ENCODE measurements at regions not wholly inside any gene's neighbourhood (a gene's known extent, or its start where the extent isn't known, plus 50 kb on each side); places are given as distances from the start of the nearest gene placed in this dataset.

DNA sequence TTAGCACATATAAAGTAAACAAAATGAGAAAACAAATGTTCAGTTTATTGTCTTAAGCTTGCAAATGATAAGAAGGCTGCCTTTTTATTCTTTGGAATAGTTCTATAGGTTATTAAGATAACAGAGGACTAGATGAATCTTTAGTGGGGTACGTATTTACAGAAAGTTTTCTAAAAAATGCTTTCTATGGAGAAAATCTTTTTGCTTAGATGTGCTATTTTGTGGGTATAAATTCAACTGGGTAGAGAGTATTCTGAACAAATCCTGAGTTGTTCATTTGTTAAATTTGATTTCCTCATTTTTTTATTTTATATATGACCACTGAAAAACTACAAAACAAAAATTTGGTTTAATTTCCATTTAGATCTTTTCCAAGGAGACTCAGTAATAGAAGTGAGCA lies 566.9 kb downstream of the PLCL1 start:
- Histone ChIP-seq H2AK5ac (ENCODE audit: low read length) (no peak overlapping the region), H2BK120ac (ENCODE audit: low read depth, low read length) (no peak overlapping the region), H3K36me3 (ENCODE audit: control insufficient read depth, insufficient read depth, low read length) (no peaks in the 10 kb centered on the region), H3K4me1 (ENCODE audit: control insufficient read depth, low read depth, low read length) (no peaks in the 10 kb centered on the region), H3K4me2 (ENCODE audit: low read length) (no peak overlapping the region), H3K79me1 (ENCODE audit: low read length) (no peaks in the 10 kb centered on the region), H3K4me3 (ENCODE audit: low read length) (no peak overlapping the region), H3K9ac (ENCODE audit: low read length) (no peak overlapping the region), H2BK15ac (replicated peaks; ENCODE audit: low read depth) (no peak overlapping the region), H3K23ac (ENCODE audit: low read length) (no peak overlapping the region), H3K18ac (ENCODE audit: low read length) (no peak overlapping the region), H4K5ac (ENCODE audit: low read length) (no peak overlapping the region), H2BK5ac (ENCODE audit: low read length) (no peak overlapping the region), H3K56ac (ENCODE audit: low read length) (no peak overlapping the region), H3K27me3 (ENCODE audit: insufficient read depth, low read length, poor library complexity) (no peaks in the 10 kb centered on the region), H3K79me2 (ENCODE audit: control insufficient read depth, insufficient read depth, low read length) (no peaks in the 10 kb centered on the region), H4K8ac (ENCODE audit: low read depth, low read length) (no peak overlapping the region), H3K27ac (ENCODE audit: low read depth, low read length) (no peak overlapping the region), H3K4ac (ENCODE audit: low read depth, low read length) (no peak overlapping the region)
- no peak for DNase-seq
- WGBS (ENCODE audit: extremely low coverage, insufficient coverage, low lambda C conversion rate), result no CpG with 5 or more reads among the region's 1 CpG

DNA sequence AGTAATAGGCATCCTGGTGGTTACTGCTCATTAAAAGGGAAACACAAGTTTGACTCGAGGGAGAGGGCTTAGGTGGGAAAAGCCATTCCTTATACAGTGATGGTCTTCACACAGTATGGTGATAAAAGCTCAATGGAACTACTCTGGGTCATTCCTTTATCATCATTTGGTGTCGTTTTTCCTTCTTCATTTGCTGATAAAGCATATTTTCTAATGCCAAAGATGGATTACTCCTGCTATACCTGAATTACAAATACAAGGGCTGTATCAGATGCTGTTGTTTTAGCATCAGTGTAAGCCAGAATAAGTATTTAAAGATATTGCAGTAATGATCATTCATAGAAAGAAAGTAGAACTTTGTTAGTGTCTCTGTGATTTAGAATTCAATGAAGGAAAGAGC lies 563.7 kb downstream of the PLCL1 start:
- WGBS (ENCODE audit: extremely low coverage, insufficient coverage, low lambda C conversion rate), result no CpG with 5 or more reads among the region's 2 CpGs
- Histone ChIP-seq H3K79me2 (ENCODE audit: control insufficient read depth, insufficient read depth, low read length) (no peaks in the 10 kb centered on the region), H3K4ac (ENCODE audit: low read depth, low read length) (no peak overlapping the region), H3K9ac (ENCODE audit: low read length) (no peak overlapping the region), H4K8ac (ENCODE audit: low read depth, low read length) (no peak overlapping the region), H2BK15ac (replicated peaks; ENCODE audit: low read depth) (no peak overlapping the region), H3K56ac (ENCODE audit: low read length) (no peak overlapping the region), H3K36me3 (ENCODE audit: control insufficient read depth, insufficient read depth, low read length) (no peaks in the 10 kb centered on the region), H4K5ac (ENCODE audit: low read length) (no peak overlapping the region), H3K27ac (ENCODE audit: low read depth, low read length) (no peak overlapping the region), H2BK120ac (ENCODE audit: low read depth, low read length) (no peak overlapping the region), H3K4me1 (ENCODE audit: control insufficient read depth, low read depth, low read length) (no peaks in the 10 kb centered on the region), H3K4me2 (ENCODE audit: low read length) (no peak overlapping the region), H3K79me1 (ENCODE audit: low read length) (no peaks in the 10 kb centered on the region), H2AK5ac (ENCODE audit: low read length) (no peak overlapping the region), H3K18ac (ENCODE audit: low read length) (no peak overlapping the region), H3K4me3 (ENCODE audit: low read length) (no peak overlapping the region), H2BK5ac (ENCODE audit: low read length) (no peak overlapping the region), H3K23ac (ENCODE audit: low read length) (no peak overlapping the region), H3K27me3 (ENCODE audit: insufficient read depth, low read length, poor library complexity) (no peaks in the 10 kb centered on the region)
- DNase-seq, result no peak

DNA sequence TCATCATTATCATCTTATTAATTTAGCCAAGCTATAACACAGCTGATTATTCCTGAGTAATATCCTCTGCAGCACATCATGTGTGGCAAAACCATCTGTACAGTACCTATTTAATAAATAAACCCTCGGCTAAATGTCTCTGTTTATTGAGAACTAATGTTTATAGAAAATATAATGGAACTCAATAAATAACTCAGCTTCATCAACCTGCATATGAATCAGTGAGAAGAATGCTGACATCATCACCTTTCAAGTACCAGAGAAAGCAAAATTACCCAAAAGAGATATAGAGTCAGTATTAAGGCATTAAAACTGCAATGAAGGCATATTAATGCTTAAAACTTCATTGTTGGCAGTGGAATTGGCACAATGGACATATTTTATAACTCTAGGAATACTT lies 558.3 kb downstream of the PLCL1 start:
- no peaks in the 10 kb centered on the region for H3K36me3 ChIP-seq (ENCODE audit: control insufficient read depth, insufficient read depth, low read length)
- H3K18ac ChIP-seq (ENCODE audit: low read length), result no peak overlapping the region
- no CpG with 5 or more reads among the region's 1 CpG for WGBS (ENCODE audit: extremely low coverage, insufficient coverage, low lambda C conversion rate)
- H3K79me1 ChIP-seq (ENCODE audit: low read length), result no peaks in the 10 kb centered on the region
- H2BK120ac ChIP-seq (ENCODE audit: low read depth, low read length), result no peak overlapping the region
- no peak overlapping the region for H4K8ac ChIP-seq (ENCODE audit: low read depth, low read length)
- no peak overlapping the region for H3K27ac ChIP-seq (ENCODE audit: low read depth, low read length)
- H3K4ac ChIP-seq (ENCODE audit: low read depth, low read length), result no peak overlapping the region
- H3K79me2 ChIP-seq (ENCODE audit: control insufficient read depth, insufficient read depth, low read length), result no peaks in the 10 kb centered on the region
- H3K27me3 ChIP-seq (ENCODE audit: insufficient read depth, low read length, poor library complexity), result no peaks in the 10 kb centered on the region
- no peaks in the 10 kb centered on the region for H3K4me1 ChIP-seq (ENCODE audit: control insufficient read depth, low read depth, low read length)
- H3K9ac ChIP-seq (ENCODE audit: low read length), result no peak overlapping the region
- H3K4me2 ChIP-seq (ENCODE audit: low read length), result no peak overlapping the region
- no peak overlapping the region for H3K56ac ChIP-seq (ENCODE audit: low read length)
- H3K4me3 ChIP-seq (ENCODE audit: low read length), result no peak overlapping the region
- DNase-seq, result no peak
- no peak overlapping the region for H4K5ac ChIP-seq (ENCODE audit: low read length)
- H3K23ac ChIP-seq (ENCODE audit: low read length), result no peak overlapping the region
- no peak overlapping the region for H2AK5ac ChIP-seq (ENCODE audit: low read length)
- H2BK5ac ChIP-seq (ENCODE audit: low read length), result no peak overlapping the region
- H2BK15ac ChIP-seq (replicated peaks; ENCODE audit: low read depth), result no peak overlapping the region

DNA sequence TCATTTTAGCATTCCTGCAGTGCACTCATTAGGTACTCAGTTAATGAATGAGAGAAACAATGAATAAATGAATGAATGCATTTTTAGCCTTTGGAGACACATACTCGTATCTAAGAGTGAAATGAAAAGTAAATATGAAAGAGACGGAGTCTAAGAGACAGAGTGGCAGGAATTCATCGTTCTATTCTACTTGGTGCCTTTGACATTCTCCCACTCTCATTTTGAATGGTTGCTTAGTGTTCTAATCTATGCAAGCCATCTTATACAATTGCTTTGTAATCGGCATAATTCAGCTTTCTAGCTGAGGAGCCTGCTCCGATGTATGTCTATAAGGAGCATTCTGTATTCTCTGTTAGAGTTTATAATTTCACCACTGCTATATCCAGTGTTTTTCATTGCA lies 554.9 kb downstream of the PLCL1 start:
- Histone ChIP-seq H3K4me2 (ENCODE audit: low read length) (no peak overlapping the region), H3K4ac (ENCODE audit: low read depth, low read length) (no peak overlapping the region), H3K79me2 (ENCODE audit: control insufficient read depth, insufficient read depth, low read length) (no peaks in the 10 kb centered on the region), H2BK120ac (ENCODE audit: low read depth, low read length) (no peak overlapping the region), H3K4me1 (ENCODE audit: control insufficient read depth, low read depth, low read length) (no peaks in the 10 kb centered on the region), H3K9ac (ENCODE audit: low read length) (no peak overlapping the region), H3K23ac (ENCODE audit: low read length) (no peak overlapping the region), H4K8ac (ENCODE audit: low read depth, low read length) (no peak overlapping the region), H2AK5ac (ENCODE audit: low read length) (no peak overlapping the region), H3K27ac (ENCODE audit: low read depth, low read length) (no peak overlapping the region), H4K5ac (ENCODE audit: low read length) (no peak overlapping the region), H3K27me3 (ENCODE audit: insufficient read depth, low read length, poor library complexity) (no peaks in the 10 kb centered on the region), H3K4me3 (ENCODE audit: low read length) (no peak overlapping the region), H3K36me3 (ENCODE audit: control insufficient read depth, insufficient read depth, low read length) (no peaks in the 10 kb centered on the region), H2BK15ac (replicated peaks; ENCODE audit: low read depth) (no peak overlapping the region), H2BK5ac (ENCODE audit: low read length) (no peak overlapping the region), H3K56ac (ENCODE audit: low read length) (no peak overlapping the region), H3K18ac (ENCODE audit: low read length) (no peak overlapping the region), H3K79me1 (ENCODE audit: low read length) (no peaks in the 10 kb centered on the region)
- DNase-seq, result no peak
- WGBS (ENCODE audit: extremely low coverage, insufficient coverage, low lambda C conversion rate), result no CpG with 5 or more reads among the region's 5 CpGs

DNA sequence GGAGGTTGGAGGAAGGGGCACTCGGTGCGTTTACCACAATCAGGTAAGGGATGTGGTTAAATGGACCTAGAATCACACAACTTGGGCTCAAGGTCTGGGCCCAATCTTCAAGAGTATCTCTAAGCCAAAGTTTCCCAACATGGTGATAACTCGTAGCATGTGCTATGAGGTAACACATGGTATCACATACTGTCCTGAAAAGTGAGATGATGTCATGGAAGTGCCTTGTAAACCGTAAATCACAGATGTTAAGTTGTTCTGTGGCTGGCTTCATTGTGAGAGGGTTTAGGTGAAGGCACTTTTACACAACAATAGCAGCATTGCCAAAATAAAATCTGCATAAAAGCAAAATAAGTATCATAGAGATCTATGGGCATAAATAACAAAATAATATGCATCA lies 551.8 kb downstream of the PLCL1 start:
- Histone ChIP-seq H3K36me3 (ENCODE audit: control insufficient read depth, insufficient read depth, low read length) (no peaks in the 10 kb centered on the region), H3K9ac (ENCODE audit: low read length) (no peak overlapping the region), H3K4me3 (ENCODE audit: low read length) (no peak overlapping the region), H3K23ac (ENCODE audit: low read length) (no peak overlapping the region), H3K4me1 (ENCODE audit: control insufficient read depth, low read depth, low read length) (no peaks in the 10 kb centered on the region), H4K8ac (ENCODE audit: low read depth, low read length) (no peak overlapping the region), H3K79me1 (ENCODE audit: low read length) (no peaks in the 10 kb centered on the region), H2BK15ac (replicated peaks; ENCODE audit: low read depth) (no peak overlapping the region), H3K4me2 (ENCODE audit: low read length) (no peak overlapping the region), H3K56ac (ENCODE audit: low read length) (no peak overlapping the region), H2AK5ac (ENCODE audit: low read length) (no peak overlapping the region), H4K5ac (ENCODE audit: low read length) (no peak overlapping the region), H3K27ac (ENCODE audit: low read depth, low read length) (no peak overlapping the region), H3K18ac (ENCODE audit: low read length) (no peak overlapping the region), H3K27me3 (ENCODE audit: insufficient read depth, low read length, poor library complexity) (no peaks in the 10 kb centered on the region), H2BK120ac (ENCODE audit: low read depth, low read length) (no peak overlapping the region), H3K4ac (ENCODE audit: low read depth, low read length) (no peak overlapping the region), H3K79me2 (ENCODE audit: control insufficient read depth, insufficient read depth, low read length) (no peaks in the 10 kb centered on the region), H2BK5ac (ENCODE audit: low read length) (no peak overlapping the region)
- no CpG with 5 or more reads among the region's 4 CpGs for WGBS (ENCODE audit: extremely low coverage, insufficient coverage, low lambda C conversion rate)
- no peak for DNase-seq

DNA sequence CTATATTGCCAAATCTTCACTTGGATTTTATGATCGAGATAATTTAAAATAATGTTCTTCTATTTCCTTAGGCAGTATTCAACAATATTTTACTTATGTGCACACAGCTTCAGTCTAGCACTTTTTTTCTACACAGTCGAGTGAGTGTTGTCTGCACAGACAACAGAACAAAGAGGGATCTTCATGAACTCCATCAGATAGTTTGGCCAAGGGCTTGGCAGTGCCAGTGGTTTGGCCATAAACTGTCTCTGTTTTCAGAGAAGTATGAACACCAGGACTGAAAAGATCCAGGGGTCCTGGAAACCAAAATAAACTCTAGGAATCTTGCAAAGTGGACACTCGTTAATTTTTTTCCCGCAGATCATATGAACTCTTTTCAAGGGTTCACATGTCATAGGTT lies 547.3 kb downstream of the PLCL1 start:
- WGBS (ENCODE audit: extremely low coverage, insufficient coverage, low lambda C conversion rate), result no CpG with 5 or more reads among the region's 4 CpGs
- H2BK120ac ChIP-seq (ENCODE audit: low read depth, low read length), result no peak overlapping the region
- H2BK5ac ChIP-seq (ENCODE audit: low read length), result no peak overlapping the region
- no peak overlapping the region for H3K18ac ChIP-seq (ENCODE audit: low read length)
- H4K5ac ChIP-seq (ENCODE audit: low read length), result no peak overlapping the region
- no peaks in the 10 kb centered on the region for H3K27me3 ChIP-seq (ENCODE audit: insufficient read depth, low read length, poor library complexity)
- DNase-seq, result no peak
- no peaks in the 10 kb centered on the region for H3K79me2 ChIP-seq (ENCODE audit: control insufficient read depth, insufficient read depth, low read length)
- no peaks in the 10 kb centered on the region for H3K79me1 ChIP-seq (ENCODE audit: low read length)
- H3K4ac ChIP-seq (ENCODE audit: low read depth, low read length), result no peak overlapping the region
- no peak overlapping the region for H4K8ac ChIP-seq (ENCODE audit: low read depth, low read length)
- no peak overlapping the region for H3K4me2 ChIP-seq (ENCODE audit: low read length)
- H3K4me3 ChIP-seq (ENCODE audit: low read length), result no peak overlapping the region
- H3K4me1 ChIP-seq (ENCODE audit: control insufficient read depth, low read depth, low read length), result no peaks in the 10 kb centered on the region
- no peak overlapping the region for H3K27ac ChIP-seq (ENCODE audit: low read depth, low read length)
- no peak overlapping the region for H2AK5ac ChIP-seq (ENCODE audit: low read length)
- no peak overlapping the region for H3K56ac ChIP-seq (ENCODE audit: low read length)
- H3K23ac ChIP-seq (ENCODE audit: low read length), result no peak overlapping the region
- H3K36me3 ChIP-seq (ENCODE audit: control insufficient read depth, insufficient read depth, low read length), result no peaks in the 10 kb centered on the region
- H3K9ac ChIP-seq (ENCODE audit: low read length), result no peak overlapping the region
- no peak overlapping the region for H2BK15ac ChIP-seq (replicated peaks; ENCODE audit: low read depth)
